Fibroblast of lung (primary cell): ENCODE measurements at regions not wholly inside any gene's neighbourhood (a gene's known extent, or its start where the extent isn't known, plus 50 kb on each side); places are given as distances from the start of the nearest gene placed in this dataset.
"Not testable (repeated sequence)": the region's sequence is repeated elsewhere in the genome, so short reads cannot be mapped to it uniquely, and the experiment has no call there.

ENCODE experiments used
- DNase-seq, 2 donors: peaks; one replicate each; pipeline versions ENCODE4 v3.0.0 to v3.0.0-alpha.2; 2010; ENCODE audit warnings: low read depth in 2 of 2
- H2AFZ ChIP-seq: 2 replicates; pipeline ENCODE4 v1.5.1; 2012; ENCODE audit warnings: low read length, control low read depth, inconsistent platforms
- H3K27ac ChIP-seq: 2 replicates; pipeline ENCODE4 v1.5.1; 2011; ENCODE audit warnings: low read length, control low read depth; ENCODE audit not compliant: insufficient read depth
- H3K27me3 ChIP-seq: 2 replicates; pipeline ENCODE4 v1.5.1; 2011; ENCODE audit warnings: mild to moderate bottlenecking, low read length; ENCODE audit not compliant: control insufficient read depth, insufficient read depth
- H3K36me3 ChIP-seq: 2 replicates; pipeline ENCODE4 v1.5.1; 2011; ENCODE audit warnings: low read length; ENCODE audit not compliant: control insufficient read depth, insufficient read depth
- H3K4me1 ChIP-seq: 2 replicates; pipeline ENCODE4 v1.5.1; 2011; ENCODE audit warnings: low read length; ENCODE audit not compliant: control insufficient read depth, insufficient read depth; ENCODE audit errors: extremely low read depth
- H3K4me2 ChIP-seq: 2 replicates; pipeline ENCODE4 v1.5.1; 2011; ENCODE audit warnings: low read length, control low read depth; ENCODE audit not compliant: insufficient read depth; ENCODE audit errors: extremely low read depth
- H3K4me3 ChIP-seq, 4 experiments: fragments of 200-600 bp in 1 of 4; sonication (generic) in 1 of 4; replicated peaks in 1 of 4; 2 replicates each; pipeline ENCODE4 v1.5.1; 2011 to 2016; ENCODE audit warnings: low read length in 4 of 4, low read depth in 3 of 4, mild to moderate bottlenecking in 3 of 4, control low read depth in 2 of 4, inconsistent platforms in 1 of 4, mixed read lengths in 1 of 4; ENCODE audit not compliant: insufficient read depth in 1 of 4; ENCODE audit errors: control extremely low read depth in 1 of 4
- H3K79me2 ChIP-seq: 2 replicates; pipeline ENCODE4 v1.5.1; 2012; ENCODE audit warnings: mild to moderate bottlenecking, low read length, inconsistent platforms; ENCODE audit not compliant: control insufficient read depth, insufficient read depth
- H3K9ac ChIP-seq: 2 replicates; pipeline ENCODE4 v1.5.1; 2011; ENCODE audit warnings: mild to moderate bottlenecking, low read length, control low read depth; ENCODE audit not compliant: insufficient read depth
- H3K9me3 ChIP-seq: 2 replicates; pipeline ENCODE4 v1.5.1; 2012; ENCODE audit warnings: low read depth, low read length; ENCODE audit not compliant: control insufficient read depth, insufficient read depth
- H4K20me1 ChIP-seq: 2 replicates; pipeline ENCODE4 v1.5.1; 2011; ENCODE audit warnings: low read length; ENCODE audit not compliant: control insufficient read depth, insufficient read depth; ENCODE audit errors: extremely low read depth
- EZH2 ChIP-seq: IDR thresholded peaks from 2 replicates; pipeline ENCODE4 v1.5.1; 2012; ENCODE audit warnings: low read length, control low read depth, mild to moderate bottlenecking; ENCODE audit errors: missing control alignments
- TF ChIP-seq, protein P1 (sequence below), 2 donors: IDR thresholded peaks in 1 of 2; conservative IDR thresholded peaks in 1 of 2; 1 replicate in 1 of 2; 2 replicates in 1 of 2; pipeline ENCODE4 v1.5.1; 2011 to 2012; ENCODE audit warnings: low read length in 2 of 2, control low read depth in 1 of 2, inconsistent platforms in 1 of 2, low read depth in 1 of 2, mild to moderate bottlenecking in 1 of 2

DNA sequence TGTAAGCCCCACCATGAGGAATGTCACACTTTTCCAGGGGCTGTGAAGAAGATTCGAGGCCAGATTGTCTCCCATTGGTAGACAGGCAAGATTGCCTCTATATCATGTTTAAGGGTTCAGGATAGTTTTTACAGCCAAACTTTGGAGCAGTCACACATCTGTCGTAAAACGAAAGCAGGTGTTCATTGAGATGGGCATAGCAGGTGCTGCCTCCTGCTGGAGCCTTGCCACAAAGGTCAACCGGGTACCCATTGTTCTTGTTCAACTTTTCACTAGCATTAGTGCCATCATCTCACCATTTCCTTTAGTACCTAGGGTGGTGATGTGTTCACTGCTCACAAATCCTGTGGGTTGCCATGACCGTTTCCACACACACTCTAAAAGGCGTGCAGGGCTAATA is 198.3 kb downstream of the HTR1B start:
- Histone ChIP-seq H3K4me3 (no peak overlapping the region), H3K9me3 (no peaks in the 10 kb centered on the region), H3K4me1 (no peaks in the 10 kb centered on the region), H3K36me3 (no peaks in the 10 kb centered on the region), H3K79me2 (no peaks in the 10 kb centered on the region), H4K20me1 (no peaks in the 10 kb centered on the region), H3K4me2 (no peak overlapping the region), H3K9ac (no peak overlapping the region), H2AFZ (no peak overlapping the region), H3K27ac (no peak overlapping the region), H3K27me3 (no peaks in the 10 kb centered on the region)
- TF ChIP-seq, protein P1, sequence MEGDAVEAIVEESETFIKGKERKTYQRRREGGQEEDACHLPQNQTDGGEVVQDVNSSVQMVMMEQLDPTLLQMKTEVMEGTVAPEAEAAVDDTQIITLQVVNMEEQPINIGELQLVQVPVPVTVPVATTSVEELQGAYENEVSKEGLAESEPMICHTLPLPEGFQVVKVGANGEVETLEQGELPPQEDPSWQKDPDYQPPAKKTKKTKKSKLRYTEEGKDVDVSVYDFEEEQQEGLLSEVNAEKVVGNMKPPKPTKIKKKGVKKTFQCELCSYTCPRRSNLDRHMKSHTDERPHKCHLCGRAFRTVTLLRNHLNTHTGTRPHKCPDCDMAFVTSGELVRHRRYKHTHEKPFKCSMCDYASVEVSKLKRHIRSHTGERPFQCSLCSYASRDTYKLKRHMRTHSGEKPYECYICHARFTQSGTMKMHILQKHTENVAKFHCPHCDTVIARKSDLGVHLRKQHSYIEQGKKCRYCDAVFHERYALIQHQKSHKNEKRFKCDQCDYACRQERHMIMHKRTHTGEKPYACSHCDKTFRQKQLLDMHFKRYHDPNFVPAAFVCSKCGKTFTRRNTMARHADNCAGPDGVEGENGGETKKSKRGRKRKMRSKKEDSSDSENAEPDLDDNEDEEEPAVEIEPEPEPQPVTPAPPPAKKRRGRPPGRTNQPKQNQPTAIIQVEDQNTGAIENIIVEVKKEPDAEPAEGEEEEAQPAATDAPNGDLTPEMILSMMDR (conservative IDR thresholded peaks at IDR 0.05 in 1 of 2, IDR thresholded peaks at IDR 0.05 in 1 of 2; ENCODE audit: low read depth in 1 of 2, low read length in 2 of 2) = no peak
- no peak for TF ChIP-seq EZH2
- DNase-seq = no peak

DNA sequence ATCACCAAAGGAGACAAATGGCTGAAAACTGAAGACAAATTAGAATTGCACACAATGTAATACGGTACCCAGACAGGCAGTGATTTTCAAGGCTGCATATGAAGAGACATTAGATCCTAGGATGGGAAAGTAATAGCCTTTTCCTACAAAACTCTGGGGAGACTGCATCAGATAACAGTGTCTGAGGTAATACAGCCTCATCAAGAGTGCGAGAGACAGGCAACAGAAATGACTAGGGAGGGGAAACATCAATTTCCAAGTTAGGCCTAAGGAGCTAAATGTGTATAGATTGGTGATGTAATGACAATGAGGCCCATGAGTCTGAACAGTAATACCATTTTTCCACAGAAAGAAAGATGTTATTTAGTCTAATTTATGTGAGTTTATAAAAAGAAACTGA is 200.3 kb downstream of the HTR1B start:
- Histone ChIP-seq H3K4me3 (no peak overlapping the region), H2AFZ (no peak overlapping the region), H3K4me2 (no peak overlapping the region), H3K4me1 (no peaks in the 10 kb centered on the region), H3K36me3 (no peaks in the 10 kb centered on the region), H3K9me3 (no peaks in the 10 kb centered on the region), H3K27ac (no peak overlapping the region), H4K20me1 (no peaks in the 10 kb centered on the region), H3K27me3 (no peaks in the 10 kb centered on the region), H3K79me2 (no peaks in the 10 kb centered on the region), H3K9ac (no peak overlapping the region)
- no peak for DNase-seq
- TF ChIP-seq, protein P1 (conservative IDR thresholded peaks at IDR 0.05 in 1 of 2, IDR thresholded peaks at IDR 0.05 in 1 of 2; ENCODE audit: low read depth in 1 of 2, low read length in 2 of 2) = no peak
- no peak for TF ChIP-seq EZH2

DNA sequence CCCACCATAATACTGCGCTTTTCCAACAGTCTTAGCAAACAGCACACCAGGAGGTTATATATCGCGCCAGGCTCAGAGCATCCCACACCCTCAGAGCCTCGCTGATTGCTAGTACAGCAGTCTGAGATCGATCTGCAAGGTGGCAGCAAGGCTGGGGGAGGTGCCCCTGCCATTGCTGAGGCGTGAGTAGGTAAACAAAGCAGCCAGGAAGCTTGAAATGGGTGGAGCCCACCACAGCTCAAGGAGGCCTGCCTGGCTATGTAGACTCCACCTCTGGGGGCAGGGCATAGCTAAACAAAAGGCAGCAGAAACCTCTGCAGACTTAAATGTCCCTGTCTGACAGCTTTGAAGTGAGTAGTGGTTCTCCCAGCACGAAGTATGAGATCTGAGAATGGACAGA is 211.5 kb downstream of the HTR1B start:
- not testable (repeated sequence) for H4K20me1 ChIP-seq, H2AFZ ChIP-seq, H3K4me1 ChIP-seq

DNA sequence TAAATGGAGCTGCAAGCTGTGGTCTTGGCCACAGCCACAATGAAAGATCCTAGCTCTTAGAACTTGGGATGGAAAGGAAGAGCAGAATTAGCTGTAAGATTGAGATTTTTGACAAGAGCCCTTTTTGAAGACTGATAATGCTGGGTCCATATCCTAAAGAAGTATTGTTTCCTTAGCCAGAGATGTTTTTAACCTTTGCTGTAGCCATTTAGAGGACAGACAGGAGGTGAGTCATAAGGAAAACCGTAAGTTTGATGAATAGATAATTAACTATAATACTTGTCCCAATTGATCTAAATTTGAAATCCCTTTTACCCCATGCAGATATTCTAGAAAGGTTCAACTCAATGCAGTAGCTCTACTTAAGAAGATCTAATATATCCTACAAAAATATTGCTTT is 213.7 kb downstream of the HTR1B start:
- H3K36me3 ChIP-seq = no peaks in the 10 kb centered on the region
- H3K27me3 ChIP-seq = no peaks in the 10 kb centered on the region
- no peak overlapping the region for H3K4me3 ChIP-seq
- no peak overlapping the region for H3K4me2 ChIP-seq
- no peak for TF ChIP-seq EZH2
- TF ChIP-seq, protein P1 (conservative IDR thresholded peaks at IDR 0.05 in 1 of 2, IDR thresholded peaks at IDR 0.05 in 1 of 2; ENCODE audit: low read depth in 1 of 2, low read length in 2 of 2) = no peak
- H4K20me1 ChIP-seq = no peaks in the 10 kb centered on the region
- no peak overlapping the region for H3K27ac ChIP-seq
- no peak for DNase-seq
- H3K4me1 ChIP-seq = no peaks in the 10 kb centered on the region
- H2AFZ ChIP-seq = no peak overlapping the region
- no peaks in the 10 kb centered on the region for H3K79me2 ChIP-seq
- no peaks in the 10 kb centered on the region for H3K9me3 ChIP-seq
- no peak overlapping the region for H3K9ac ChIP-seq

More for the DNA sequence above, 211.5 kb downstream of the HTR1B start:
- DNase-seq, H3K9ac ChIP-seq, H3K27ac ChIP-seq, H3K36me3 ChIP-seq, H3K27me3 ChIP-seq, H3K9me3 ChIP-seq, H3K79me2 ChIP-seq, H3K4me3 ChIP-seq, H3K4me2 ChIP-seq: not testable (repeated sequence)
